ENCODE measurements at regions not wholly inside any gene's neighbourhood (a gene's known extent, or its start where the extent isn't known, plus 50 kb on each side); places are given as distances from the start of the nearest gene placed in this dataset.

DNA sequence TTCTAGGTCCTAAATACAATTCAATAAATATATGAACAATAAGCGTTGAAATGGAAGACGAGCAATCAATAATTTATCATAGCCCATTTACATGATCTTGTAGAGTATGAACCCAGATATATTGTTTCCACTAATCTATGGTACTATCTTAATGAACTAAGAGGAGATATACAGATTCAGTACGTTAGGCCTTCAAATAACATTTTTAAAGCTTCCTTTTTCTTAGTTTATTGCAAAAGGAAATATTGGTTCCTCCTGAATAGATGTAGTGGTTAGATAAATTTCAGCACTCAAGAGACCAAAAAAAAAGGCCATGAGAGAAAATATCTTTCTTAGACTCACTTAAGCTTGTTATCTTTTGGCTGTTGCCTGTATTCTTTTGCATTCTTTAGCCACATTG, 147.5 kb upstream of the PITX2 start:
- DNase-seq (ENCODE audit: low read depth, low spot score) (no peak), FAIRE-seq (no peak)
- no peaks in the 10 kb centered on the region for H4K20me1 ChIP-seq (replicated peaks; ENCODE audit: control insufficient read depth, extremely low read depth, insufficient read depth, low read length)
- no peak overlapping the region for H3K4me3 ChIP-seq (replicated peaks in 1 of 3; ENCODE audit: insufficient read depth in 1 of 3, low read depth in 1 of 3, low read length in 3 of 3)
- no peak overlapping the region for H3K9ac ChIP-seq (replicated peaks; ENCODE audit: extremely low read depth, insufficient read depth, low read length)
- no peak for TF ChIP-seq POLR2A (IDR thresholded peaks at IDR 0.05; ENCODE audit: low read depth, low read length)
- TF ChIP-seq MYC (IDR thresholded peaks at IDR 0.05; ENCODE audit: low read depth, low read length): no peak
- no peaks in the 10 kb centered on the region for H3K9me1 ChIP-seq (replicated peaks; ENCODE audit: control insufficient read depth, extremely low read depth, insufficient read depth, low read length)
- dilution Hi-C loops (cut with MboI; ENCODE audit: extremely low pct_ligation_motif_present, low sequenced_read_pairs): no loop called here
- no peak overlapping the region for H3K4me2 ChIP-seq (ENCODE audit: insufficient read depth, low read length)
- no peak overlapping the region for H2AFZ ChIP-seq (ENCODE audit: low read depth, low read length)
- no peak overlapping the region for H3K27ac ChIP-seq (ENCODE audit: insufficient read depth, low read depth, low read length)
- no peaks in the 10 kb centered on the region for H3K36me3 ChIP-seq (ENCODE audit: control insufficient read depth in 2 of 2, extremely low read depth in 1 of 2, insufficient read depth in 2 of 2, low read length in 2 of 2)
- no TSS peak for BruUV-seq (replicated peaks)
- H3K4me1 ChIP-seq (ENCODE audit: control insufficient read depth, extremely low read depth, insufficient read depth, low read length): no peaks in the 10 kb centered on the region
- no peaks in the 10 kb centered on the region for H3K9me3 ChIP-seq (replicated peaks; ENCODE audit: control insufficient read depth, insufficient read depth, low read length)
- intact Hi-C loops (cut with micrococcal nuclease): no loop called here
- no peaks in the 10 kb centered on the region for H3K27me3 ChIP-seq (ENCODE audit: control insufficient read depth in 2 of 2, insufficient read depth in 2 of 2, low read length in 2 of 2)
- ChIA-PET POLR2A (no interaction called here), CTCF (interaction anchor here (1.1 to 1.3 kb wide), 2 partner anchors 21 to 51 kb away, joined by 3 to 5 read pairs; no protein-coding TSS in a partner anchor)
- H3K79me2 ChIP-seq (ENCODE audit: control insufficient read depth, insufficient read depth, low read length): no peaks in the 10 kb centered on the region

DNA sequence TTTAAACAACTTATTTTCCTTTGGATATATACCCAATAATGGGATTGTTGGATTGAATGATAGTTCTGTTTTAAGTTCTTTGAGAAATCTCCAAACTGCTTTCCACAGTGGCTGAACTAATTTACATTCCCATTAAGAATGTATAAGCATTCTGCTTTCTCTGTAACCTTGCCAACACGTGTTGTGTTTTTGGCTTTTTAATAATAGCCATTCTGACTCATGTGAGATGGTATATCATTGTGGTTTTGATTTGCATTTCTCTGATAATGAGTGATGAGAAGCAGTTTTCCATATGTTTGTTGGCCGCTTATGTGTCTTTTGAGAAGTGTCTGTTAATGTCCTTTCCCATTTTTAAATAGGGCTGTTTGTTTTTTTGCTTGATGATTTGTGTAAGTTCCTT, 155.6 kb upstream of the PITX2 start:
- TF ChIP-seq JUN (IDR thresholded peaks at IDR 0.05; ENCODE audit: borderline replicate concordance, insufficient read depth, insufficient read length, low read depth) (no peak), POLR2A (IDR thresholded peaks at IDR 0.05; ENCODE audit: low read depth, low read length) (no peak), GATA2 (IDR thresholded peaks at IDR 0.05; ENCODE audit: insufficient read depth, insufficient read length, low read depth, low read length) (no peak), FOS (IDR thresholded peaks at IDR 0.05; ENCODE audit: borderline replicate concordance, insufficient read depth, low read length) (no peak), MYC (IDR thresholded peaks at IDR 0.05; ENCODE audit: low read depth, low read length) (no peak), POLR2AphosphoS5 (IDR thresholded peaks at IDR 0.05; ENCODE audit: insufficient read depth, low read depth, low read length) (no peak), EZH2 (IDR thresholded peaks at IDR 0.05; ENCODE audit: borderline replicate concordance, low read depth, low read length, severe bottlenecking) (no peak)
- TF ChIP-seq, protein P1, sequence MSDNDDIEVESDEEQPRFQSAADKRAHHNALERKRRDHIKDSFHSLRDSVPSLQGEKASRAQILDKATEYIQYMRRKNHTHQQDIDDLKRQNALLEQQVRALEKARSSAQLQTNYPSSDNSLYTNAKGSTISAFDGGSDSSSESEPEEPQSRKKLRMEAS (IDR thresholded peaks at IDR 0.05; ENCODE audit: insufficient read depth, insufficient read length): no peak
- TF ChIP-seq, protein P2, sequence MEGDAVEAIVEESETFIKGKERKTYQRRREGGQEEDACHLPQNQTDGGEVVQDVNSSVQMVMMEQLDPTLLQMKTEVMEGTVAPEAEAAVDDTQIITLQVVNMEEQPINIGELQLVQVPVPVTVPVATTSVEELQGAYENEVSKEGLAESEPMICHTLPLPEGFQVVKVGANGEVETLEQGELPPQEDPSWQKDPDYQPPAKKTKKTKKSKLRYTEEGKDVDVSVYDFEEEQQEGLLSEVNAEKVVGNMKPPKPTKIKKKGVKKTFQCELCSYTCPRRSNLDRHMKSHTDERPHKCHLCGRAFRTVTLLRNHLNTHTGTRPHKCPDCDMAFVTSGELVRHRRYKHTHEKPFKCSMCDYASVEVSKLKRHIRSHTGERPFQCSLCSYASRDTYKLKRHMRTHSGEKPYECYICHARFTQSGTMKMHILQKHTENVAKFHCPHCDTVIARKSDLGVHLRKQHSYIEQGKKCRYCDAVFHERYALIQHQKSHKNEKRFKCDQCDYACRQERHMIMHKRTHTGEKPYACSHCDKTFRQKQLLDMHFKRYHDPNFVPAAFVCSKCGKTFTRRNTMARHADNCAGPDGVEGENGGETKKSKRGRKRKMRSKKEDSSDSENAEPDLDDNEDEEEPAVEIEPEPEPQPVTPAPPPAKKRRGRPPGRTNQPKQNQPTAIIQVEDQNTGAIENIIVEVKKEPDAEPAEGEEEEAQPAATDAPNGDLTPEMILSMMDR (IDR thresholded peaks at IDR 0.05; ENCODE audit: extremely low read depth in 1 of 2, insufficient read depth in 1 of 2, low read depth in 1 of 2, low read length in 2 of 2): no peak
- Histone ChIP-seq H3K4me1 (ENCODE audit: control insufficient read depth, extremely low read depth, insufficient read depth, low read length) (peaks cover 12% of the 10 kb centered on the region), H3K9me3 (replicated peaks; ENCODE audit: control insufficient read depth, insufficient read depth, low read length) (no peaks in the 10 kb centered on the region), H3K27ac (ENCODE audit: insufficient read depth, low read depth, low read length) (no peak overlapping the region), H3K9me1 (replicated peaks; ENCODE audit: control insufficient read depth, extremely low read depth, insufficient read depth, low read length) (no peaks in the 10 kb centered on the region), H3K27me3 (ENCODE audit: control insufficient read depth in 2 of 2, insufficient read depth in 2 of 2, low read length in 2 of 2) (no peaks in the 10 kb centered on the region), H3K36me3 (ENCODE audit: control insufficient read depth in 2 of 2, extremely low read depth in 1 of 2, insufficient read depth in 2 of 2, low read length in 2 of 2) (no peaks in the 10 kb centered on the region), H4K20me1 (replicated peaks; ENCODE audit: control insufficient read depth, extremely low read depth, insufficient read depth, low read length) (no peaks in the 10 kb centered on the region), H2AFZ (ENCODE audit: low read depth, low read length) (no peak overlapping the region), H3K79me2 (ENCODE audit: control insufficient read depth, insufficient read depth, low read length) (no peaks in the 10 kb centered on the region), H3K4me2 (ENCODE audit: insufficient read depth, low read length) (no peak overlapping the region), H3K9ac (replicated peaks; ENCODE audit: extremely low read depth, insufficient read depth, low read length) (no peak overlapping the region), H3K4me3 (replicated peaks in 1 of 3; ENCODE audit: insufficient read depth in 1 of 3, low read depth in 1 of 3, low read length in 3 of 3) (no peak overlapping the region)
- ChIA-PET CTCF (no interaction called here), POLR2A (no interaction called here)
- dilution Hi-C loops (cut with MboI; ENCODE audit: extremely low pct_ligation_motif_present, low sequenced_read_pairs): no loop called here
- no peak for FAIRE-seq
- BruUV-seq (replicated peaks): no TSS peak
- no peak for DNase-seq (ENCODE audit: low read depth, low spot score)
- intact Hi-C loops (cut with micrococcal nuclease): no loop called here

Measured in endothelial cell of umbilical vein (primary cell).